ENCODE measurements at regions not wholly inside any gene's neighbourhood (a gene's known extent, or its start where the extent isn't known, plus 50 kb on each side); places are given as distances from the start of the nearest gene placed in this dataset.

DNA sequence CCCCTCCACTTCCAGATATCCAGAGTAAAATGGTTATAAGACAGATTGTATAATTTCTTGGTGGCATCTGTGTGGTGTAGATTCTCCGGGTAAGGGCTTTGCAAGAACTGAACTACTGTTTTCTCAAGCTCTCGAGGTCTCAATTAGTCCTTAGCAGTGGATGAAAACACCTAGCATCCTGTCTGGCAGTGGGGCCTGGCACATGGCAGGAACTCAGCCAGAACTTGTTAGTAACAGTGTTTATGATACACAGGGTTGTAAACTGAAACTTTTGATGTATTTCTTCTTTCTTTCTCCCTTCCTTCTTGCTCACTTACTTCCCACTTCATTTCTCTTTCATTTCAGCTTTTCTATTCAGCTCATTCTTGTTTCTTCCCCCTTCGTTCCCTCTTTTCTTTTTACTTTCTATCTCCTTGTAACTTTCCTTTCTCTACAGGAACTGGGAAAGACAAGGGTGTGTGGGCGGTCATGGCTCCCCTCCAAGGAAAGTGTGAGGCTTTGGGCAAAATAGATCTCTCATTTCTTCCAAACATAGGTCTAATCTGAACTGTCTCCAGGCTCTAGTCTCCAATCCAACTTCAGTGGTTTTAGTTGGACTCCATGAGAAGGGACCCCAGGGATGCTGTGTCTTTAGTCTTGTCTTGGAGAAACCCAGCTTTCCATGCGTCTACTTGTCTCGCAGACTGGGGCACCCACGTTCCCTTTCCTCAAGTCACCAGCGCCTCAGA, 159.7 kb downstream of the PAH start:
- TF ChIP-seq, protein P1, sequence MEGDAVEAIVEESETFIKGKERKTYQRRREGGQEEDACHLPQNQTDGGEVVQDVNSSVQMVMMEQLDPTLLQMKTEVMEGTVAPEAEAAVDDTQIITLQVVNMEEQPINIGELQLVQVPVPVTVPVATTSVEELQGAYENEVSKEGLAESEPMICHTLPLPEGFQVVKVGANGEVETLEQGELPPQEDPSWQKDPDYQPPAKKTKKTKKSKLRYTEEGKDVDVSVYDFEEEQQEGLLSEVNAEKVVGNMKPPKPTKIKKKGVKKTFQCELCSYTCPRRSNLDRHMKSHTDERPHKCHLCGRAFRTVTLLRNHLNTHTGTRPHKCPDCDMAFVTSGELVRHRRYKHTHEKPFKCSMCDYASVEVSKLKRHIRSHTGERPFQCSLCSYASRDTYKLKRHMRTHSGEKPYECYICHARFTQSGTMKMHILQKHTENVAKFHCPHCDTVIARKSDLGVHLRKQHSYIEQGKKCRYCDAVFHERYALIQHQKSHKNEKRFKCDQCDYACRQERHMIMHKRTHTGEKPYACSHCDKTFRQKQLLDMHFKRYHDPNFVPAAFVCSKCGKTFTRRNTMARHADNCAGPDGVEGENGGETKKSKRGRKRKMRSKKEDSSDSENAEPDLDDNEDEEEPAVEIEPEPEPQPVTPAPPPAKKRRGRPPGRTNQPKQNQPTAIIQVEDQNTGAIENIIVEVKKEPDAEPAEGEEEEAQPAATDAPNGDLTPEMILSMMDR (IDR thresholded peaks at IDR 0.05) = no peak
- no peak for TF ChIP-seq ZFX (IDR thresholded peaks at IDR 0.05; ENCODE audit: borderline replicate concordance)
